ENCODE measurements at regions not wholly inside any gene's neighbourhood (a gene's known extent, or its start where the extent isn't known, plus 50 kb on each side); places are given as distances from the start of the nearest gene placed in this dataset.

- H3K4me1 ChIP-seq: no peaks in the 10 kb centered on the region
- no peaks in the 10 kb centered on the region for H3K27me3 ChIP-seq (ENCODE audit: low read depth)
- intact Hi-C loops (cut with DNase I): no loop called here
- no peak overlapping the region for H3K27ac ChIP-seq
- no peak for TF ChIP-seq CTCF (IDR thresholded peaks at IDR 0.05)
- H3K4me3 ChIP-seq: no peak overlapping the region
- no peaks in the 10 kb centered on the region for H3K36me3 ChIP-seq
- ATAC-seq: no peak
- no peak for DNase-seq
- no peaks in the 10 kb centered on the region for H3K9me3 ChIP-seq
Observed at GRCh38 chr20:51335329-51335841, 207.1 kb downstream of the NFATC2 start.

GRCh38 chr20:51334609-51335008 lies 207.9 kb downstream of the NFATC2 start:
- TF ChIP-seq CTCF (IDR thresholded peaks at IDR 0.05): no peak
- Histone ChIP-seq H3K4me3 (no peak overlapping the region), H3K36me3 (no peaks in the 10 kb centered on the region), H3K27me3 (ENCODE audit: low read depth) (no peaks in the 10 kb centered on the region), H3K27ac (no peak overlapping the region), H3K9me3 (no peaks in the 10 kb centered on the region), H3K4me1 (no peaks in the 10 kb centered on the region)
- ATAC-seq: no peak
- intact Hi-C loops (cut with DNase I): no loop called here
- no peak for DNase-seq

- no peak for ATAC-seq
- no peak for TF ChIP-seq CTCF (IDR thresholded peaks at IDR 0.05)
- Histone ChIP-seq H3K4me3 (no peak overlapping the region), H3K27ac (no peak overlapping the region), H3K36me3 (no peaks in the 10 kb centered on the region), H3K27me3 (ENCODE audit: low read depth) (no peaks in the 10 kb centered on the region), H3K4me1 (no peaks in the 10 kb centered on the region), H3K9me3 (no peaks in the 10 kb centered on the region)
- intact Hi-C loops (cut with DNase I): no loop called here
- no peak for DNase-seq
Observed at GRCh38 chr20:51333971-51334370, 208.5 kb downstream of the NFATC2 start.

- Histone ChIP-seq H3K9me3 (no peaks in the 10 kb centered on the region), H3K27ac (no peak overlapping the region), H3K4me1 (no peaks in the 10 kb centered on the region), H3K4me3 (no peak overlapping the region), H3K36me3 (no peaks in the 10 kb centered on the region), H3K27me3 (ENCODE audit: low read depth) (no peaks in the 10 kb centered on the region)
- ATAC-seq (no peak), DNase-seq (no peak)
- intact Hi-C loops (cut with DNase I): no loop called here
- TF ChIP-seq CTCF (IDR thresholded peaks at IDR 0.05): no peak
Observed at GRCh38 chr20:51333446-51333845, 209.1 kb downstream of the NFATC2 start.

- Histone ChIP-seq H3K36me3 (no peaks in the 10 kb centered on the region), H3K27ac (no peak overlapping the region), H3K9me3 (no peaks in the 10 kb centered on the region), H3K4me1 (no peaks in the 10 kb centered on the region), H3K27me3 (ENCODE audit: low read depth) (no peaks in the 10 kb centered on the region), H3K4me3 (no peak overlapping the region)
- TF ChIP-seq CTCF (IDR thresholded peaks at IDR 0.05): no peak
- ATAC-seq (no peak), DNase-seq (no peak)
- intact Hi-C loops (cut with DNase I): no loop called here
Observed at GRCh38 chr20:51331481-51331880, 211.0 kb downstream of the NFATC2 start.

GRCh38 chr20:51329845-51330244 lies 212.7 kb downstream of the NFATC2 start:
- ATAC-seq: no peak

More at GRCh38 chr20:51329845-51330244, 212.7 kb downstream of the NFATC2 start:
- intact Hi-C loops (cut with DNase I): no loop called here
- H3K27me3 ChIP-seq (ENCODE audit: low read depth): no peaks in the 10 kb centered on the region
- no peak overlapping the region for H3K4me3 ChIP-seq
- no peak for TF ChIP-seq CTCF (IDR thresholded peaks at IDR 0.05)
- H3K36me3 ChIP-seq: no peaks in the 10 kb centered on the region
- DNase-seq: no peak
- H3K9me3 ChIP-seq: no peaks in the 10 kb centered on the region
- no peak overlapping the region for H3K27ac ChIP-seq
- no peaks in the 10 kb centered on the region for H3K4me1 ChIP-seq

All from lower lobe of right lung (tissue), 2 donors.